ENCODE measurements at regions not wholly inside any gene's neighbourhood (a gene's known extent, or its start where the extent isn't known, plus 50 kb on each side); places are given as distances from the start of the nearest gene placed in this dataset.

GRCh38 chr6:9583753-9584352 lies 831.0 kb downstream of the TFAP2A start:
- no peaks in the 10 kb centered on the region for H3K27me3 Mint-ChIP-seq
- DNase-seq (no peak), ATAC-seq (replicated peaks) (no peak)
- no peak overlapping the region for H3K4me3 Mint-ChIP-seq
- no peak overlapping the region for H3K27ac Mint-ChIP-seq
- peaks cover 13 to 21% of the 10 kb centered on the region in 2 donors for H3K9me3 Mint-ChIP-seq
- no peaks in the 10 kb centered on the region for H3K36me3 Mint-ChIP-seq (ENCODE audit: insufficient read depth)
- no peaks in the 10 kb centered on the region for H3K4me1 Mint-ChIP-seq (ENCODE audit: low read depth in 2 of 2)

DNA sequence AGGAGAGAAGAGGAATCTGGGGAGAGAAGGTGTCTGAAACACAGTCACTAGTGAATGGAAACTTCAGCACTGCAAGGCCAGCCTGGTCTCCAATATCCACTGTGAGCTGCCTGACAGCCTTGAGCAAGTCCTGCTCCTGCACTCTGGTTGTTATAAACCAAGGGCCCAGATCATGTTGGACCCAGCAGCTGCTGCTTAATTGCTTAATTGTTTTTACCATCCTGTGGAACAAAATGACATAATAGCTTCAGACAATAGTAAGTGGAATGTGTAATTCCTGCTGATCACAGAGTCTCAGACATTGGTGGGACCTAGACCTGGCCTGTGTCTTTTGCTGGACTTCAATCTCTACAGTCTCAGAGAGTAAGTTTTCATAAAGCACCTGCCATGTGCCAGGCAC lies 833.7 kb downstream of the TFAP2A start:
- Mint-ChIP-seq H3K27me3 (no peaks in the 10 kb centered on the region), H3K4me3 (no peak overlapping the region), H3K9me3 (peaks cover 13 to 14% of the 10 kb centered on the region in 2 donors), H3K4me1 (ENCODE audit: low read depth in 2 of 2) (no peaks in the 10 kb centered on the region), H3K36me3 (ENCODE audit: insufficient read depth) (no peaks in the 10 kb centered on the region), H3K27ac (no peak overlapping the region)
- DNase-seq (no peak), ATAC-seq (replicated peaks) (no peak)

GRCh38 chr6:9576521-9576920 lies 838.4 kb downstream of the TFAP2A start:
- Mint-ChIP-seq H3K27me3 (no peaks in the 10 kb centered on the region), H3K27ac (no peak overlapping the region), H3K4me1 (ENCODE audit: low read depth in 2 of 2) (no peaks in the 10 kb centered on the region), H3K9me3 (peaks cover 4 to 5% of the 10 kb centered on the region in 2 donors), H3K36me3 (ENCODE audit: insufficient read depth) (no peaks in the 10 kb centered on the region), H3K4me3 (no peak overlapping the region)
- ATAC-seq (replicated peaks) = no peak
- DNase-seq = no peak

- DNase-seq = no peak
- no peak overlapping the region for H3K27ac Mint-ChIP-seq
- H3K4me3 Mint-ChIP-seq = no peak overlapping the region
- H3K4me1 Mint-ChIP-seq (ENCODE audit: low read depth in 2 of 2) = no peaks in the 10 kb centered on the region
- no peaks in the 10 kb centered on the region for H3K36me3 Mint-ChIP-seq (ENCODE audit: insufficient read depth)
- no peak for ATAC-seq (replicated peaks)
- peaks cover 1 to 15% of the 10 kb centered on the region in 2 donors for H3K9me3 Mint-ChIP-seq
- no peaks in the 10 kb centered on the region for H3K27me3 Mint-ChIP-seq
Observed at GRCh38 chr6:9566096-9566495, 848.8 kb downstream of the TFAP2A start.

- no peak for DNase-seq
Observed at GRCh38 chr6:9564021-9564420, 850.9 kb downstream of the TFAP2A start.

GRCh38 chr6:9563568-9563967 lies 851.3 kb downstream of the TFAP2A start:
- ATAC-seq (replicated peaks) = no peak
- DNase-seq = no peak
- no peaks in the 10 kb centered on the region for H3K27me3 Mint-ChIP-seq

More at GRCh38 chr6:9564021-9564420, 850.9 kb downstream of the TFAP2A start:
- Mint-ChIP-seq H3K27ac (no peak overlapping the region), H3K4me3 (no peak overlapping the region), H3K9me3 (peaks cover 4 to 7% of the 10 kb centered on the region in 2 donors), H3K4me1 (ENCODE audit: low read depth in 2 of 2) (no peaks in the 10 kb centered on the region), H3K36me3 (ENCODE audit: insufficient read depth) (no peaks in the 10 kb centered on the region), H3K27me3 (no peaks in the 10 kb centered on the region)
- ATAC-seq (replicated peaks) = no peak

GRCh38 chr6:9554806-9555205 lies 860.1 kb downstream of the TFAP2A start:
- DNase-seq (no peak), ATAC-seq (replicated peaks) (no peak)
- Mint-ChIP-seq H3K27me3 (no peaks in the 10 kb centered on the region), H3K27ac (no peak overlapping the region), H3K36me3 (ENCODE audit: insufficient read depth) (no peaks in the 10 kb centered on the region), H3K4me3 (no peak overlapping the region), H3K4me1 (ENCODE audit: low read depth in 2 of 2) (no peaks in the 10 kb centered on the region), H3K9me3 (peaks cover 5 to 15% of the 10 kb centered on the region in 2 donors)

More at GRCh38 chr6:9563568-9563967, 851.3 kb downstream of the TFAP2A start:
- peaks cover 4 to 7% of the 10 kb centered on the region in 2 donors for H3K9me3 Mint-ChIP-seq
- H3K36me3 Mint-ChIP-seq (ENCODE audit: insufficient read depth) = no peaks in the 10 kb centered on the region
- H3K4me1 Mint-ChIP-seq (ENCODE audit: low read depth in 2 of 2) = no peaks in the 10 kb centered on the region
- no peak overlapping the region for H3K27ac Mint-ChIP-seq
- H3K4me3 Mint-ChIP-seq = no peak overlapping the region

GRCh38 chr6:9554323-9554722 lies 860.6 kb downstream of the TFAP2A start:
- Mint-ChIP-seq H3K4me3 (no peak overlapping the region), H3K27ac (no peak overlapping the region), H3K9me3 (peaks cover 5 to 15% of the 10 kb centered on the region in 2 donors), H3K4me1 (ENCODE audit: low read depth in 2 of 2) (no peaks in the 10 kb centered on the region), H3K27me3 (no peaks in the 10 kb centered on the region), H3K36me3 (ENCODE audit: insufficient read depth) (no peaks in the 10 kb centered on the region)
- ATAC-seq (replicated peaks) (no peak), DNase-seq (no peak)

- Mint-ChIP-seq H3K4me1 (ENCODE audit: low read depth in 2 of 2) (no peaks in the 10 kb centered on the region), H3K27ac (no peak overlapping the region), H3K27me3 (no peaks in the 10 kb centered on the region), H3K36me3 (ENCODE audit: insufficient read depth) (no peaks in the 10 kb centered on the region), H3K4me3 (no peak overlapping the region), H3K9me3 (peaks cover 5 to 15% of the 10 kb centered on the region in 2 donors)
- no peak for ATAC-seq (replicated peaks)
- DNase-seq = no peak
Observed at GRCh38 chr6:9553002-9553401, 861.9 kb downstream of the TFAP2A start.

DNA sequence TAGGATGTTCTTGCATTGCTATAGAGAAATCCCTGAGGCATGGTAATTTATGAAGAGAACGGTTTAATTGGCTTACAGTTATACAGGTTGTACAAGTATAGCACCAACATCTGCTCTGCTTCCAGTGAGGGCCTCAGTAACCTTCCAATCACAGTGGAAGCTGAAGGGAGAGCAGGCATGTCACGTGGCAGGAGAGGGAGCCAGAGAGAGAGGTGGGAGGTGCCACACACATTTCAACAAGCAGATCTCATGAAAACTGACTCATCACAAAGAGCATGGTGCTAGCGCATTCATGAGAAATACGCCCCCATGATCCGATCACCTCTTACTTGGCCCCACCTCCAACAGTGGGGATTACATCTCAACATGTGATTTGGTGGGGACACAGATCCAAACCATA lies 871.2 kb downstream of the TFAP2A start:
- Mint-ChIP-seq H3K27me3 (no peaks in the 10 kb centered on the region), H3K4me1 (ENCODE audit: low read depth in 2 of 2) (no peaks in the 10 kb centered on the region), H3K36me3 (ENCODE audit: insufficient read depth) (no peaks in the 10 kb centered on the region), H3K4me3 (no peak overlapping the region), H3K9me3 (peaks cover 5 to 13% of the 10 kb centered on the region in 2 donors), H3K27ac (no peak overlapping the region)
- ATAC-seq (replicated peaks) (no peak), DNase-seq (no peak)

GRCh38 chr6:9540534-9541126 lies 874.2 kb downstream of the TFAP2A start:
- no peaks in the 10 kb centered on the region for H3K36me3 Mint-ChIP-seq (ENCODE audit: insufficient read depth)
- no peaks in the 10 kb centered on the region for H3K27me3 Mint-ChIP-seq
- H3K9me3 Mint-ChIP-seq = peaks cover 5 to 13% of the 10 kb centered on the region in 2 donors
- no peak overlapping the region for H3K27ac Mint-ChIP-seq
- peak; percentile 29 for ATAC-seq (replicated peaks)
- H3K4me1 Mint-ChIP-seq (ENCODE audit: low read depth in 2 of 2) = no peaks in the 10 kb centered on the region
- no peak for DNase-seq
- no peak overlapping the region for H3K4me3 Mint-ChIP-seq

DNA sequence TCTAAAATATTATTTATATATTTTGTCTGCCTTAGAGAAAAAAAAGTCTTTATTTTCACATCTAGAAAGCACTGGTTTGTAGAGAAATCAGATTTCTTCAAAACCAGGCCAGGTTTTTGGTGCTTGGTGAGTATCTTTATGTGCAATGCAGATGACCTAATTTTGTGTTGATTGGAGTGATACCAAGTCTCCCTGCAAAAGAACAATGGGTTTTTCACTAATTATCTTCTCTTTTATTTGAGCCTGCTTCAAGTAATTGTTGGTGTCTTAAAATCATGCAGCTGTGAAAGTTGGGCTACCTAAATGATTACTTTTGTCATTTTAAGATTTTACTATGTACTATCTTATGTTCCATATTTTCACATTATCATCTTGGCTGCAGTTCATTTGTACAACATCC lies 874.7 kb downstream of the TFAP2A start:
- Mint-ChIP-seq H3K27me3 (no peaks in the 10 kb centered on the region), H3K4me3 (no peak overlapping the region), H3K36me3 (ENCODE audit: insufficient read depth) (no peaks in the 10 kb centered on the region), H3K9me3 (peaks cover 5 to 10% of the 10 kb centered on the region in 2 donors), H3K4me1 (ENCODE audit: low read depth in 2 of 2) (no peaks in the 10 kb centered on the region), H3K27ac (no peak overlapping the region)
- DNase-seq (no peak), ATAC-seq (replicated peaks) (no peak)

DNA sequence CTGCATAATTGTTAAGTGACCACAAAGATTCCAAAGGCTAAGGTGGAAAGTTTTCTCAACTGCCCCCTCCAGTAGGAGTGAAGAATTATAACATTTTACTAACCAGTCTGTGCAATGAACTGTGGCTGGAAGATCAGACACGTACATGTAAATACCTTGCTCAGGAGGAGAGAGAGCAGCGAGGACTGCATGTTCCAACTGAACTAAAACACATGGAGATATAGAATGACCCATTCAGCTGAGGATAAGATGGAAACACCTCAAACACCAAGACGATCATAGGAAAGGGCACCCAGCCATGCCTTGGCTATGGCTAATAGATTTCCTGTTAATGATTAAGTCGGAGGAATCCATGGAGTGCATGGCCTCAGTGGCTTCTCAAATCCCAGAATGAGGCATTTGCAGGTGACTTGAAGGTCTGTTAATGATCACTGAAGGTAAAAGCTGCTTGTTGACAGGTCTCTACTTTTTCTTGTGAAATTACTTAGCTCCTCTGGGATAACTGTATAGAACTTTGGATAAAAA lies 875.6 kb downstream of the TFAP2A start:
- DNase-seq = no peak
- Mint-ChIP-seq H3K27ac (no peak overlapping the region), H3K9me3 (peaks cover 5 to 7% of the 10 kb centered on the region in 2 donors), H3K4me1 (ENCODE audit: low read depth in 2 of 2) (no peaks in the 10 kb centered on the region), H3K4me3 (no peak overlapping the region), H3K27me3 (no peaks in the 10 kb centered on the region), H3K36me3 (ENCODE audit: insufficient read depth) (no peaks in the 10 kb centered on the region)
- no peak for ATAC-seq (replicated peaks)

- no peak for ATAC-seq (replicated peaks)
- H3K9me3 Mint-ChIP-seq = peaks cover 0 to 1% of the 10 kb centered on the region in 2 donors
- H3K36me3 Mint-ChIP-seq (ENCODE audit: insufficient read depth) = no peaks in the 10 kb centered on the region
- no peak overlapping the region for H3K27ac Mint-ChIP-seq
- no peak for DNase-seq
- no peak overlapping the region for H3K4me3 Mint-ChIP-seq
- no peaks in the 10 kb centered on the region for H3K27me3 Mint-ChIP-seq
- H3K4me1 Mint-ChIP-seq (ENCODE audit: low read depth in 2 of 2) = no peaks in the 10 kb centered on the region
Observed at GRCh38 chr6:9537381-9537780, 877.5 kb downstream of the TFAP2A start.

Data from effector memory CD8-positive, alpha-beta T cell (primary cell).